ENCODE measurements at regions not wholly inside any gene's neighbourhood (a gene's known extent, or its start where the extent isn't known, plus 50 kb on each side); places are given as distances from the start of the nearest gene placed in this dataset.

DNA sequence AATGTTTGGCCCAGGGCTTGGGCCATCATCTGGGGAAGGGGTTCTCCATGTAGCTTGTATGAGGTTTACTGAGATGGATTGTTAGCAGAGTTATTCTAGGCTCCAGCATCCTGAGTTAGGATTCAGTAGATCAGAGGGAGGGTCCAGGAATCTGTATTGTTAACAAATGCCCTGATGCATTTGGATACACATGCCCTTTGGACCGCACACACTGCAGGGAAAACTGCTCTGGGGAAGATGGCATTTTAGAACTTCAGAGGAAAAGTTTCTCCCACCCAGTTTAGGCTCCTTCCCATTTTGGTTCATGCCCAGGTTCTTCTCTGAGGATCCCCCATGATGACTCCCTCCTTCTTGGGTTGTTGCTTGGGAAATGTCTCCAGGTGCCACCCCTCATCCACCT, 193.3 kb downstream of the KTN1 start:
- intact Hi-C loops (cut with DNase I), result no loop called here
- H3K36me3 ChIP-seq, result no peaks in the 10 kb centered on the region
- no peaks in the 10 kb centered on the region for H3K9me3 ChIP-seq
- TF ChIP-seq, protein P1, sequence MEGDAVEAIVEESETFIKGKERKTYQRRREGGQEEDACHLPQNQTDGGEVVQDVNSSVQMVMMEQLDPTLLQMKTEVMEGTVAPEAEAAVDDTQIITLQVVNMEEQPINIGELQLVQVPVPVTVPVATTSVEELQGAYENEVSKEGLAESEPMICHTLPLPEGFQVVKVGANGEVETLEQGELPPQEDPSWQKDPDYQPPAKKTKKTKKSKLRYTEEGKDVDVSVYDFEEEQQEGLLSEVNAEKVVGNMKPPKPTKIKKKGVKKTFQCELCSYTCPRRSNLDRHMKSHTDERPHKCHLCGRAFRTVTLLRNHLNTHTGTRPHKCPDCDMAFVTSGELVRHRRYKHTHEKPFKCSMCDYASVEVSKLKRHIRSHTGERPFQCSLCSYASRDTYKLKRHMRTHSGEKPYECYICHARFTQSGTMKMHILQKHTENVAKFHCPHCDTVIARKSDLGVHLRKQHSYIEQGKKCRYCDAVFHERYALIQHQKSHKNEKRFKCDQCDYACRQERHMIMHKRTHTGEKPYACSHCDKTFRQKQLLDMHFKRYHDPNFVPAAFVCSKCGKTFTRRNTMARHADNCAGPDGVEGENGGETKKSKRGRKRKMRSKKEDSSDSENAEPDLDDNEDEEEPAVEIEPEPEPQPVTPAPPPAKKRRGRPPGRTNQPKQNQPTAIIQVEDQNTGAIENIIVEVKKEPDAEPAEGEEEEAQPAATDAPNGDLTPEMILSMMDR (IDR thresholded peaks at IDR 0.05), result no peak
- TF ChIP-seq POLR2A (IDR thresholded peaks at IDR 0.05), result no peak
- H3K4me1 ChIP-seq, result no peaks in the 10 kb centered on the region
- no peaks in the 10 kb centered on the region for H3K27me3 ChIP-seq
- no peak overlapping the region for H3K4me3 ChIP-seq
- peak in 1 of 4 donors; percentile 39 for ATAC-seq
- no peak for DNase-seq
- no peak overlapping the region for H3K27ac ChIP-seq
- WGBS (ENCODE audit: insufficient coverage, low coverage, low lambda C conversion rate, missing lambda C conversion rate), result 89% methylated on average over 1 of the region's 1 CpG

DNA sequence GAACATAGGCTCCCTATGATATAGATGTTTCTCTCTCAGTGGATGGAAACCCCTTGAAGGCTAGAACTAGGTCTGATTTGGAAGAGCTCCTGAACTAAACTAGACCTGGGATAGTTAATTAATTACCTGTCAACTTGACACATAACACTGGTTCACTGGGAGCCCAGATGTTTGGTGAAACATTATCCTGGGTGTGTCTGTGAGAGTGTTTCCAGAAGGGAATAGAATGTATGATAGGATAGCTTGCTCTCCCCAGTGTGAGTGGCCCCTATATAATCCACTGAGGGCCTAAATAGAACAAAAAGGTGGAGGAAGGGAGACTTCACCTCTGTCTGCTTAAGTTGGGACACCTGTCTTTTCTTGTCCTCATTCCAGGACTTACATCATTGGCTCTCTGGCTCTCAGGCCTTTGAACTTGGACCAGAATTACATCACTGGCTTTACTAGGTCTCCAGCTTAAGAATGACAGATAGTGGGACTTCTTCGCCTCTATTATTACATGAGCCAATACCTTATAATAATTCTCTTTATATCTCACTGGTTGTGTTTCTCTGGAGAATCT, 194.1 kb downstream of the KTN1 start:
- no peaks in the 10 kb centered on the region for H3K9me3 ChIP-seq
- intact Hi-C loops (cut with DNase I), result no loop called here
- no peaks in the 10 kb centered on the region for H3K27me3 ChIP-seq
- no peaks in the 10 kb centered on the region for H3K36me3 ChIP-seq
- WGBS (ENCODE audit: insufficient coverage, low coverage, low lambda C conversion rate, missing lambda C conversion rate), result 44% methylated on average over 1 of the region's 1 CpG
- TF ChIP-seq, protein P1 (IDR thresholded peaks at IDR 0.05), result no peak
- TF ChIP-seq POLR2A (IDR thresholded peaks at IDR 0.05), result no peak
- no peak overlapping the region for H3K27ac ChIP-seq
- no peak overlapping the region for H3K4me3 ChIP-seq
- DNase-seq (no peak), ATAC-seq (peak; percentile 38 to 97 (median 76))
- H3K4me1 ChIP-seq, result no peaks in the 10 kb centered on the region

GRCh38 chr14:55777877-55778276, 197.9 kb downstream of the KTN1 start:
- intact Hi-C loops (cut with DNase I), result no loop called here
- no peaks in the 10 kb centered on the region for H3K27me3 ChIP-seq
- 81% methylated on average over 3 of the region's 4 CpGs for WGBS (ENCODE audit: insufficient coverage, low coverage, low lambda C conversion rate, missing lambda C conversion rate)
- H3K27ac ChIP-seq, result no peak overlapping the region
- H3K4me3 ChIP-seq, result no peak overlapping the region
- H3K36me3 ChIP-seq, result no peaks in the 10 kb centered on the region
- no peaks in the 10 kb centered on the region for H3K9me3 ChIP-seq
- TF ChIP-seq, protein P1 (IDR thresholded peaks at IDR 0.05), result no peak
- TF ChIP-seq POLR2A (IDR thresholded peaks at IDR 0.05), result no peak
- no peak for ATAC-seq
- no peaks in the 10 kb centered on the region for H3K4me1 ChIP-seq
- DNase-seq, result no peak

DNA sequence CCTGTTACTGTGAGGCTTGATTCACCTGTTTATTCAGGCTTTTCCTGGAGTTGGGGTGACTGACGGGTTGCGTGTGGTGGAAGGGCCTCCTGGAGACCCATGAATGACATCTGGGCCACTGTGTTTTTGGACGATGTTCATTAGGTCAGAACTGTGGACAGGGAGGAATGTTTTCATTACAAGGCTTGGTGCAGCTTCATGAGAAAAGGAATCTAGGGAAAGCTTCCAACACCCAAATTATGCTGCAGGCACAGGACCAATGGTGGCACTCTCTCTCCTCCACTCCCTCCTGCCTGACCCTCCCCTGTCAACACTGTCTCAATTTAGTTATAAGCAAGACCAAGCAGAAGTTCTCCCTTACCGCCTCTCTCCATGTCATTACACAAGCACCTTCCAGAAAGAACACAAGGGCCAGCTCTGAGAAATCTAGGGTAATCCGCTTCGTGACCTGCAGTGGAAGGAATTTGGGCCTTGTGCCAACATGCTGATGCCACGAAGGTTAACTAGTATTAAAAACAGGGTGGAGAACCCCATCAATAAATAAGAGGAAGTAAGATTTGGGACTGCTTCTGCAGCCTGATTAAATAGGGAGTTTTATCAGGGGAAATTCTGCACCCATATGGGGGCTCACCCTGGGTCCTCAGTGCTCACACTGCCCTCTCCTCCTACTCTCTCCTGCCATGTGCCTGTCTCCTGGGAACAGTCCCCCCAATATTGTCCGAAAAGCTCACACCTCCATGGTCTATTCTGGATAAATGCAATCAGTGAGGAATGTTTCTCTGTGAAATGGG, 200.3 kb downstream of the KTN1 start:
- peak in 1 of 3 donors; percentile 32 for DNase-seq
- H3K4me1 ChIP-seq, result no peaks in the 10 kb centered on the region
- intact Hi-C loops (cut with DNase I), result no loop called here
- TF ChIP-seq, protein P1 (IDR thresholded peaks at IDR 0.05), result no peak
- TF ChIP-seq POLR2A (IDR thresholded peaks at IDR 0.05), result no peak
- no peak overlapping the region for H3K4me3 ChIP-seq
- no peaks in the 10 kb centered on the region for H3K27me3 ChIP-seq
- WGBS (ENCODE audit: insufficient coverage, low coverage, low lambda C conversion rate, missing lambda C conversion rate), result 39% methylated on average over 8 of the region's 8 CpGs
- H3K36me3 ChIP-seq, result no peaks in the 10 kb centered on the region
- ATAC-seq, result peak; percentile 23 to 81 (median 46)
- no peaks in the 10 kb centered on the region for H3K9me3 ChIP-seq
- no peak overlapping the region for H3K27ac ChIP-seq
